Ovary (tissue), 3 donors: ENCODE measurements at regions not wholly inside any gene's neighbourhood (a gene's known extent, or its start where the extent isn't known, plus 50 kb on each side); places are given as distances from the start of the nearest gene placed in this dataset.

Experiments
- CTCF ChIP-seq, 3 donors: fragments of 450-650 bp in 2 of 3; fragments of 200-600 bp in 1 of 3; IDR thresholded peaks; one replicate each; pipeline versions ENCODE4 v1.5.1 to v1.8.0; 2016 to 2022; ENCODE audit warnings: antibody characterized with exemption in 3 of 3, mild to moderate bottlenecking in 1 of 3
- EP300 ChIP-seq: sonication (generic); formaldehyde crosslinking; IDR thresholded peaks from one replicate; pipeline ENCODE4 v1.6.1; 2017; ENCODE audit warnings: antibody characterized with exemption
- POLR2A ChIP-seq: fragments of 450-650 bp; IDR thresholded peaks from one replicate; pipeline ENCODE4 v1.6.1; 2017; ENCODE audit warnings: antibody characterized with exemption, mild to moderate bottlenecking, moderate library complexity
- donor health status: DM: no; HTN: no; CAD: no.

GRCh38 chr18:6650747-6651146 lies 78.8 kb upstream of the ARHGAP28 start:
- no peak for TF ChIP-seq CTCF (IDR thresholded peaks at IDR 0.05)
- no peak for TF ChIP-seq EP300
- TF ChIP-seq POLR2A: no peak
